IPS DF 4.7 (cell line): ENCODE measurements at regions not wholly inside any gene's neighbourhood (a gene's known extent, or its start where the extent isn't known, plus 50 kb on each side); places are given as distances from the start of the nearest gene placed in this dataset.
"Not testable (repeated sequence)": the region's sequence is repeated elsewhere in the genome, so short reads cannot be mapped to it uniquely, and the experiment has no call there.

Source experiments
- DNase-seq: peaks from one replicate; pipeline ENCODE4 v3.0.0-alpha.2; 2013; ENCODE audit warnings: low spot score; ENCODE audit errors: extremely low read depth

DNA sequence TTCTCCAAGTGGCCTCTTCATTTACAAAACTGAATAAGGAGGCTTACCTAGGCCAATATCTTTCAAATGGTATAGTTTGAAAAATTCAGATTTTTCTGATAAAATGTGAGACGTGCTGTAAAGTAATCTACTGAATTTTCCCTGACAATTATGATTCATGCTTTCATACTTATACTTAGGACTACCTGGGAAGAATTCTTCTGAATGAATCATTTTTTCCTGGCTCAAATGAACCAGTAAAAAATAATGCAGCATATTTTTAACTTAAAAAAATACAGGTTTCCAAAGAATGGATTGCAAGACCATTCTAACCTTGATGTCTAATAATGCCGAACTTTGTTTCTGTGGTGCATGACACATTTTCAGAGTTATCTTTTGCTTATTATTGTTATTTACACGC lies 375.4 kb downstream of the ZNF674 start:
- no peak for DNase-seq

DNA sequence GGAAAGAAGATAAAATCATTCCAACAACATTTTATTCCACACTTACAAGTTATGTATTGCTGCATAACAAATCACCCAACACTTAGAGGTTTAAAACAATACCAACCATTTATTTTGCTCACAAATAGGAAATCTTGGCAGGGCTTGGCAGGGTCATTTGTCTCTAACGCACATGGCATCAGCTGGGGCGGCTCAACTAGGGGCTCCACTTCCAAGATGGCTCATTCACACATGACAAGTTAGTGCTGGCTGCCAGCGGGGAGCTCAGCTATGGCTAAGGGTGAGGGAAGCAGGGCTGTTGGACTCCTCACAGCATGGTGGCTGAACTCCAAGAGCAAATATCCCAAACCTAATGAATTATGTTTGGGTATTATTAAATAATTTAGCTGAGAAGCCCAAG lies 377.0 kb downstream of the ZNF674 start:
- no peak for DNase-seq

GRCh38 chrX:46165866-46166265 lies 379.4 kb downstream of the ZNF674 start:
- no peak for DNase-seq

- no peak for DNase-seq
Observed at GRCh38 chrX:46165411-46165810, 379.8 kb downstream of the ZNF674 start.

- DNase-seq: no peak
Observed at GRCh38 chrX:46152756-46153155, 392.5 kb downstream of the ZNF674 start.

DNA sequence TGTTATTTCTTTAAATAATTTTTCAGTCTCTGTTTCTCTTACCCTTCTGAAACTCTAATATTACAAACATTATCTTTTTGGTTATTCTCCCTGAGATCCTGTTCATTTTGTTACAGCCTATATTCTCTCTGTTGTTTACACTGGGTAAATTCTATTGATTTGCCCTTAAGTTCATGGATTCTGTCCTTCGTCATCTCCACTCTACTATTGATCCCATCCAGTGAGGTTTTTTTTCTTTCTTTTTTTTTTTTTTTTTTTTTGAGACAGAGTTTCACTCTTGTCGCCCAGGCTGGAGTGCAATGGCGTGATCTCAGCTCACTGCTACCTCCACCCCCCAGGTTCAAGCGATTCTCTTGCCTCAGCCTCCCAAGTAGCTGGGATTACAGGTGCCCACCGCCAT lies 393.9 kb downstream of the ZNF674 start:
- DNase-seq: not testable (repeated sequence)

- no peak for DNase-seq
Observed at GRCh38 chrX:46144566-46144965, 400.7 kb downstream of the ZNF674 start.

DNA sequence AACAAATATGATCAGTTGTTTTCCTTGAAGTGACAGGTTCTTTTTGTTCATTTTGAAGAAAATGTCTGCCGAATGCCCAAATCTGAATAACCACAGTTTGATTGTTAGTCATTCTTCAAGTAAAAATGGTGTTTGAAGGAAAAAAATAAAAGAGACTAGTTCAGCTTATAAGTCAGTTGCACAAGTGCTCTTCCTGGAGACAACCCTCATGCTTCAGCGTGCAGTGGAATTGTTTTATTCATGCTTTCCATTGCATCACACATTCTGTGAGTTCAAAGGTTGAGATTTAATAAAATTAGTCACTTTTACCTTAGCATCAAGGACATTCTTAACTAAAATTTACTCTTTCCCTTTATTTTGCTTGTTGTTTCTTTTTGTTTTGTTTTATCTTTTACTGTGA lies 404.9 kb downstream of the ZNF674 start:
- DNase-seq: no peak

GRCh38 chrX:46130247-46130646 lies 415.0 kb downstream of the ZNF674 start:
- DNase-seq: no peak

GRCh38 chrX:46125111-46125510 lies 420.1 kb downstream of the ZNF674 start:
- no peak for DNase-seq

- no peak for DNase-seq
Observed at GRCh38 chrX:46117234-46117633, 428.0 kb downstream of the ZNF674 start.

DNA sequence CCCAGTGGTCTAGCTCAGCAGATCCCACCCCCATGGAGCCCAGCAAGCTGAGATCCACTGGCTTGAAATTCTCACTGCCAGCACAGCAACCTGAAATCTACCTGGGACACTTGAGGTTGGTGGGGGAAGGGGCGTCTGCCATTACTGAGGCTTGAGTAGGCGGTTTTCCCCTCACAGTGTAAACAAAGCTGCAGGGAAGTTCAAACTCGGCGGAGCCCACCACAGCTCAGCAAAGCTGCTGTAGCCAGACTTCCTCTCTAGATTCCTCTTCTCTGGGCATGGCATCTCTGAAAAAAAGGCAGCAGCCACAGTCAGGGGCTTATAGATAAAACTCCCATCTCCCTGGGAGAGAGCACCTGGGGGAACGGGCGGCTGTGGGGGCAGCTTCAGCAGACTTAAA lies 457.9 kb downstream of the ZNF674 start:
- DNase-seq: not testable (repeated sequence)

- not testable (repeated sequence) for DNase-seq
Observed at GRCh38 chrX:46080121-46080520, 465.1 kb downstream of the ZNF674 start.

DNA sequence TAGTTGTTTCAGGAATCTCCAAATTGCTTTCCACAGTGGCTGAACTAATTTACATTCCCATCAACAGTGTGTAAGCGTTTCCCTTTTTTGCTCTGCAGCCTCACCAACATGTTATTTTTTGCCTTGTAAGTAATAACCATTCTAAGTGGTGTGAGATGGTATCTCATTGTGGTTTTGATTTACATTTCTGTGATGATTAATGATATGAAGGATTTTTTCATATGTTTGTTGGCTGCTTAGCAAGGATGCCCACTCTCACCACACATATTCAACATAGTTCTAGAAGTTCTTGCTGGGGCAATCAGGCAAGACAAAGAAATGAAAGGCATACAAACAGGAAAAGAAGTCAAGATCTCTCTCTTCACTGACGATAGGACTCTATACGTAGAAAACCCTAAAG lies 472.4 kb downstream of the ZNF674 start:
- DNase-seq: no peak

GRCh38 chrX:46072372-46072771 lies 472.8 kb downstream of the ZNF674 start:
- DNase-seq: no peak

- no peak for DNase-seq
Observed at GRCh38 chrX:46070421-46070820, 474.8 kb downstream of the ZNF674 start.

DNA sequence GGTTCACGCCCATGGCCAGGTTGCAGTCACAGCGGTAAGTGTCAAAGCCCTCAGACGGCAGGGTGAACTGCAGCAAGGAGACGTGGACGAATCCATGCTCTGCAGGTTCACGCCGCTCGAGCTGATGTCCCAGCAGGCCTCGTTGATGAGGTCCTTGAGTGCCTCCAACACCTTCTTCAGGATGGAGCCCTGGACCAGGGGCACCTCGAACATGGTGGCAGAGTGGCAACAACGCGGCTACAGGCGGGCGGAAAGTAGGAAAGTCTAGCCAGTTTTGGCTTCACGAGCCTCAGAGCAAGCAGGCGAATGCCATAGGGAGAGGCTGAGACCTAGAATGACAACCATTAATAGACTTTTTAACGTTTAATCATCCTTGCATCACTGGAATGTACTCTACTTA lies 485.9 kb downstream of the ZNF674 start:
- no peak for DNase-seq

- no peak for DNase-seq
Observed at GRCh38 chrX:46044486-46044885, 500.7 kb downstream of the ZNF674 start.

DNA sequence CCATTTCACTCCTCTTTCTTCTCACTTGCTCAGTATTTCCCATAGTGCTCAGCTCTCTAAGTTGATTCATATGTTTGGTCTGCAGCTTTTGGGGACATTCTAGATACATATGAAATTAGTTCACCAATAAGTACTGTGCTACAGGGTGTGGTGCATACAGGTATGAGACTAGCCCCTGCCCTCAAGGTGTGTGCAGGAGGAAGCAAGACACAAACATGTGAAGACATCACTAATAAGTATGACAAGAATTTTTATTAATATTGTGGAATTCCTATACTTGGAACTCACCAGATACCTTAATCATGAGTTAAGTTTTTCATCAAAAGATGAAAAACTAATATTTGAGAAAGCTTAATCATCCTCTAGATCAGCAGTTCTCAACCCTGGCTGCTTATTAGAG lies 505.2 kb downstream of the ZNF674 start:
- DNase-seq: no peak

DNA sequence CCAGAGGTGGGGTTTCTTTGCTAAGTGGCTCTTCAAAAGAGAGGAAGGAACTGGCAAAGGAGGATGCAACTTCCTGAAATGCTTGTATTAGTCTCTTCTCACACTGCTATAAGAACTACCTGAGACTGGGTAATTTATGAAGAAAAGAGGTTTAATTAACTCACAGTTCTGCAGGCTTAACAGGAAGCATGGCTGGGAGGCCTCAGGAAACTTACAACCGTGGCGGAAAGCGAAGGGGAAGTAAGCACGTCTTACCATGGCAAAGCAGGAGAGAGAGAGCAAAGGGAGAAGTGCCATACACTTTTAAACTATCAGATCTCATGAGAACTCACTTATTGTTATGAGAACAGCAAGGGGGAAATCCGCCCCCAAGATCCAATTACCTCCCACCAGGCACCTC lies 505.7 kb downstream of the ZNF674 start:
- no peak for DNase-seq

GRCh38 chrX:46036508-46036907 lies 508.7 kb downstream of the ZNF674 start:
- no peak for DNase-seq

GRCh38 chrX:46034868-46035267 lies 510.4 kb downstream of the ZNF674 start:
- DNase-seq: no peak

- DNase-seq: no peak
Observed at GRCh38 chrX:46029777-46030176, 515.4 kb downstream of the ZNF674 start.

DNA sequence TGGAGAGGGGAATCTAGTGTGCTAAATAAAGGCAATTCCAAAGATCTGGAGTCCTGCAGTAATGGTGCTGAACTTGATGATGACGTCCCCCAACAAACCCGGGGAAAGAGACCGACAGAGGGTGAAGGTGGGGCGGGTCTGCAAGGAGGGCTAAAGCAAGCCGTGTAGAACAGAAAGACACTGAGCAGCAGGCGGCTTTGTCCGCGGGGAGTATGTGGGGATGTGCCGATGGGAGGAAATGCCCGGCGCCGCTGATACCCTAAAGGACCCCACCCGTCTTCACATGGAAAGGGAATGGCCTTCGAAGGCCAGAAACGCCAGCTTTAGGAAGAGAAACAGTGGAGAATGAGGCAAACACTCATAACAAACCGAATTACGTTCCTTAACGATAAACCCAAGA lies 528.9 kb downstream of the ZNF674 start:
- no peak for DNase-seq
